DND-41 (cell line): ENCODE measurements at regions not wholly inside any gene's neighbourhood (a gene's known extent, or its start where the extent isn't known, plus 50 kb on each side); places are given as distances from the start of the nearest gene placed in this dataset.

ENCODE experiments used
- ATAC-seq: fragments of 200-7000 bp; cut with Tn5 transposase; 3 replicates; pipeline ENCODE4 v1.9.1; 2021; ENCODE audit warnings: low read depth; ENCODE audit not compliant: insufficient read depth
- DNase-seq: peaks from one replicate; pipeline ENCODE4 v3.0.0-alpha.2; 2020
- H2AFZ ChIP-seq: 2 replicates; pipeline ENCODE4 v1.6.0; 2012; ENCODE audit warnings: low read depth, low read length
- H3K27ac ChIP-seq: 2 replicates; pipeline ENCODE4 v1.5.1; 2012; ENCODE audit warnings: low read length, inconsistent platforms
- H3K27me3 ChIP-seq: fragments of 200-600 bp; sonication (generic); 2 replicates; pipeline ENCODE4 v1.6.0; 2012; ENCODE audit warnings: low read length, mild to moderate bottlenecking, inconsistent platforms; ENCODE audit not compliant: insufficient read depth, poor library complexity
- H3K36me3 ChIP-seq: 2 replicates; pipeline ENCODE4 v1.5.1; 2012; ENCODE audit warnings: low read length, inconsistent platforms; ENCODE audit not compliant: insufficient read depth
- H3K4me1 ChIP-seq: 2 replicates; pipeline ENCODE4 v1.5.1; 2012; ENCODE audit warnings: mild to moderate bottlenecking, low read length; ENCODE audit not compliant: insufficient read depth
- H3K4me2 ChIP-seq: 2 replicates; pipeline ENCODE4 v1.6.0; 2012; ENCODE audit warnings: mild to moderate bottlenecking, moderate library complexity, low read length, inconsistent platforms; ENCODE audit not compliant: insufficient read depth
- H3K4me3 ChIP-seq, 2 experiments: fragments of 200-600 bp in 1 of 2; shearing (Covaris generic) in 1 of 2; 2 replicates each; pipeline ENCODE4 v1.5.1; 2012 to 2016; ENCODE audit warnings: inconsistent platforms in 2 of 2, low read length in 2 of 2, mild to moderate bottlenecking in 2 of 2, low read depth in 1 of 2, moderate library complexity in 1 of 2
- H3K79me2 ChIP-seq: 2 replicates; pipeline ENCODE4 v1.6.0; 2012; ENCODE audit warnings: low read length, inconsistent platforms; ENCODE audit not compliant: insufficient read depth
- H3K9ac ChIP-seq: 2 replicates; pipeline ENCODE4 v1.6.0; 2012; ENCODE audit warnings: low read depth, mild to moderate bottlenecking, inconsistent platforms, low read length, moderate library complexity
- H3K9me3 ChIP-seq: 2 replicates; pipeline ENCODE4 v1.5.1; 2012; ENCODE audit warnings: low read length, moderate library complexity, mild to moderate bottlenecking, inconsistent platforms; ENCODE audit not compliant: insufficient read depth, severe bottlenecking
- H4K20me1 ChIP-seq: 2 replicates; pipeline ENCODE4 v1.6.0; 2012; ENCODE audit warnings: low read length; ENCODE audit not compliant: insufficient read depth
- CTCF ChIP-seq: IDR thresholded peaks from 2 replicates; pipeline ENCODE4 v1.5.1; 2012; ENCODE audit warnings: borderline replicate concordance, low read length, moderate library complexity, mild to moderate bottlenecking; ENCODE audit not compliant: poor library complexity, severe bottlenecking; ENCODE audit errors: extremely low read depth
- EZH2 ChIP-seq: IDR thresholded peaks from 3 replicates; pipeline ENCODE4 v1.6.1; 2012; ENCODE audit warnings: borderline replicate concordance, low read depth, mild to moderate bottlenecking, moderate library complexity, low read length, inconsistent platforms; ENCODE audit not compliant: severe bottlenecking

DNA sequence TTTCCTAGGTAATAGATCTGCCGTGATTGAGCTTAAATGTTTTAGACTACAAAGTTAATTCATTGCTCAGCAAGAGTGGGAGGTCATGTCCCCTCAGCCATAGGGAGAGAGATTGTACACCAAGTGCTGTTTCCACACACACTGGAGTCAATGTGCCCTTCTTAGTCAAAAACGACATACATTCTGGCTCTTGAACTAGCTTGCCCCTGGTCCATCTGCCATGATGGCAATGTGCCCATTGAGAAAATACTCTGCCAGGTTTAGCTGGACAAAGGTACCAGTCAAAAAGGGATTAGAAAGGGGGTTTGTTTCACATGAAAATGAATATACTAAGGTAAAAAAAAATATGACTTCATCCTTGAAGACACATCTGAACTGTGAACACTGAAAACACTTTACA lies 377.1 kb upstream of the ADGRL3 start:
- Histone ChIP-seq H2AFZ (no peak overlapping the region), H3K4me3 (no peak overlapping the region), H3K27me3 (no peaks in the 10 kb centered on the region), H3K9ac (no peak overlapping the region), H3K79me2 (no peaks in the 10 kb centered on the region), H3K4me1 (no peaks in the 10 kb centered on the region), H3K27ac (no peak overlapping the region), H4K20me1 (no peaks in the 10 kb centered on the region), H3K9me3 (no peaks in the 10 kb centered on the region), H3K4me2 (no peak overlapping the region), H3K36me3 (no peaks in the 10 kb centered on the region)
- ATAC-seq (no peak), DNase-seq (no peak)
- TF ChIP-seq EZH2 = no peak
- TF ChIP-seq CTCF = no peak

DNA sequence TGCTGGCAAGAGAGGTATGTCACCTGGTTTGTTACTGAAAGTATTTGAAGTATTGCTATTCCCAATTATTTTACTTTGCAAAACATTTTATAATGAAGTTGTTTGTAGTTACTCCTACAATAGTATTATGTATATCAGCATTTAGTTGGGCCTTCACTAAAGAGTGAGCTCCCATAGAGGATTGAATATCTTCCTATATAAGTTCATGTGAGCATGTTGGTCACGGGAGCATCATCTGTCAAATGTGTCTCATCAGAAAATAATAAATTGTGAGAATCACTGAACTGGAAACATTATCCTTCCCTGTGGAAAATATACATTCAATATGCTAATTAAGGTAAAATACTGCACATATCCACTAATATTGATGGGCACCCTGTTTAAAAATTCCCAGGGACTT lies 360.1 kb upstream of the ADGRL3 start:
- no peaks in the 10 kb centered on the region for H3K9me3 ChIP-seq
- no peaks in the 10 kb centered on the region for H3K4me1 ChIP-seq
- no peaks in the 10 kb centered on the region for H3K27me3 ChIP-seq
- TF ChIP-seq CTCF = no peak
- TF ChIP-seq EZH2 = no peak
- H2AFZ ChIP-seq = no peak overlapping the region
- no peak overlapping the region for H3K27ac ChIP-seq
- no peaks in the 10 kb centered on the region for H3K36me3 ChIP-seq
- no peak overlapping the region for H3K9ac ChIP-seq
- no peak overlapping the region for H3K4me3 ChIP-seq
- ATAC-seq (no peak), DNase-seq (no peak)
- H3K79me2 ChIP-seq = no peaks in the 10 kb centered on the region
- H4K20me1 ChIP-seq = no peaks in the 10 kb centered on the region
- H3K4me2 ChIP-seq = no peak overlapping the region

- Histone ChIP-seq H3K79me2 (no peaks in the 10 kb centered on the region), H3K9me3 (no peaks in the 10 kb centered on the region), H3K9ac (no peak overlapping the region), H2AFZ (no peak overlapping the region), H3K4me2 (no peak overlapping the region), H3K27me3 (no peaks in the 10 kb centered on the region), H3K27ac (no peak overlapping the region), H4K20me1 (no peaks in the 10 kb centered on the region), H3K36me3 (no peaks in the 10 kb centered on the region), H3K4me1 (no peaks in the 10 kb centered on the region), H3K4me3 (no peak overlapping the region)
- ATAC-seq = no peak
- TF ChIP-seq EZH2 (no peak), CTCF (no peak)
- DNase-seq = no peak
Measured at GRCh38 chr4:60846678-60847077, 353.4 kb upstream of the ADGRL3 start.

DNA sequence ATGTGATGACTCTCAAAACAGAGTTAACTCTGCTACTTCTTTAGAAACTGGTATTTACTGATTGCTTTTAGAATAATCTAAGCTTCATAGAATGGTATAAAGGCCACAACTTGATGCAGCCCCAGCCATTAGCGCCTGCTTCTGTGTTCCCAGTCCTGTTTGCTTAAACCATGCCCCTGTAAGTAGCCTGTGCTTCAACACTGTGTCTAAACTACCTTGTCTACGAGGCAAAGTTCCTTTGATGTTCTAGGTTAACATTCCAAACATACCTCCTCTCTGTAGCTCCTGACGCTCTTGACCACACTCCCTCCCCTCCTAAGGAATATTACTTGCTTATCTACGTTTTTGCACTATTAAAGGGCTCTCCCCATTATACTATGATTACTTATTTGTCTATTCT lies 352.5 kb upstream of the ADGRL3 start:
- Histone ChIP-seq H3K27me3 (no peaks in the 10 kb centered on the region), H3K9me3 (peaks cover 2% of the 10 kb centered on the region), H3K27ac (no peak overlapping the region), H3K36me3 (no peaks in the 10 kb centered on the region), H3K4me2 (no peak overlapping the region), H3K79me2 (no peaks in the 10 kb centered on the region), H3K9ac (no peak overlapping the region), H3K4me3 (no peak overlapping the region), H3K4me1 (no peaks in the 10 kb centered on the region), H2AFZ (no peak overlapping the region), H4K20me1 (no peaks in the 10 kb centered on the region)
- ATAC-seq (no peak), DNase-seq (no peak)
- TF ChIP-seq CTCF (no peak), EZH2 (no peak)
